K562 (cell line): ENCODE measurements at regions not wholly inside any gene's neighbourhood (a gene's known extent, or its start where the extent isn't known, plus 50 kb on each side); places are given as distances from the start of the nearest gene placed in this dataset.

Source experiments
- ATAC-seq: fragments of 200-7000 bp; cut with Tn5 transposase; 3 replicates; pipeline ENCODE4 v1.9.1; 2020; ENCODE audit warnings: moderate library complexity
- BruUV-seq: library from RNA; stranded (reverse); fragments of 400-500 nt; replicated peaks from 2 replicates; lab custom pipeline; 2021; lab: Mats Ljungman, UMichigan
- CTCF ChIA-PET: fragments of 300-600 bp; formaldehyde crosslinking; extraction: SDS; loops from one replicate; lab custom pipeline; 2021; ENCODE audit warnings: low intra/inter-chr PET ratio; lab: Yijun Ruan, JAX
- POLR2A ChIA-PET: fragments of 300-600, 350-650 bp; sonication (Branson Sonifier 250); formaldehyde crosslinking; extraction: SDS; loops from one replicate; lab custom pipeline; 2021; ENCODE audit warnings: antibody characterized with exemption, inconsistent platforms; lab: Yijun Ruan, JAX
- DNase-seq, 4 experiments: peaks; one replicate each; pipeline versions ENCODE4 v3.0.0 to v3.0.0-alpha.2; 2011 to 2018; ENCODE audit warnings: low spot score in 3 of 4, mixed read lengths in 3 of 4; ENCODE audit errors: extremely low read depth in 1 of 4
- FAIRE-seq: peaks from 2 replicates; lab custom pipeline; 2011; peaks lifted over from hg19 to GRCh38; lab: Jason Lieb, UNC
- H2AFZ ChIP-seq: 2 replicates; pipeline ENCODE4 v1.6.0; 2011; ENCODE audit warnings: low read depth, low read length, control low read depth, inconsistent platforms
- H3K27ac ChIP-seq: fragments of 200-600 bp; 3 replicates; pipeline ENCODE4 v1.8.0; 2011; ENCODE audit warnings: low read depth, mild to moderate bottlenecking, control low read depth, inconsistent platforms, low read length, moderate library complexity, mixed read lengths; ENCODE audit errors: extremely low read depth
- H3K27me3 ChIP-seq, 2 experiments: fragments of 300-600 bp in 1 of 2; 2 replicates in 1 of 2; 3 replicates in 1 of 2; pipeline versions ENCODE4 v1.6.0 to v1.8.0; 2011; ENCODE audit warnings: inconsistent platforms in 2 of 2, low read length in 2 of 2, mild to moderate bottlenecking in 1 of 2, mixed read lengths in 1 of 2, moderate library complexity in 1 of 2; ENCODE audit not compliant: control insufficient read depth in 2 of 2, insufficient read depth in 2 of 2
- H3K36me3 ChIP-seq: fragments of 300-600 bp; 3 replicates; pipeline ENCODE4 v1.8.0; 2011; ENCODE audit warnings: mild to moderate bottlenecking, low read length, inconsistent platforms; ENCODE audit not compliant: control insufficient read depth, insufficient read depth
- H3K4me1 ChIP-seq, 2 experiments: fragments of 200-600 bp in 1 of 2; replicated peaks in 1 of 2; 2 replicates in 1 of 2; 3 replicates in 1 of 2; pipeline versions ENCODE4 v1.5.1 to v1.8.0; 2011; ENCODE audit warnings: inconsistent platforms in 2 of 2, low read length in 2 of 2, mild to moderate bottlenecking in 1 of 2, mixed read lengths in 1 of 2, moderate library complexity in 1 of 2; ENCODE audit not compliant: control insufficient read depth in 2 of 2, insufficient read depth in 2 of 2
- H3K4me2 ChIP-seq: 2 replicates; pipeline ENCODE4 v1.6.1; 2011; ENCODE audit warnings: low read length, control low read depth, inconsistent platforms, mixed read lengths; ENCODE audit not compliant: insufficient read depth
- H3K4me3 ChIP-seq: fragments of 200-600 bp; sonication (generic), shearing (Covaris generic); 2 replicates; pipeline ENCODE4 v1.5.1; 2016; ENCODE audit warnings: control low read depth, inconsistent platforms
- H3K79me2 ChIP-seq: fragments of 200-600 bp; 3 replicates; pipeline ENCODE4 v1.8.0; 2011; ENCODE audit warnings: low read length, inconsistent platforms; ENCODE audit not compliant: control insufficient read depth, insufficient read depth
- H3K9ac ChIP-seq, 2 experiments: 2 replicates each; pipeline versions ENCODE4 v1.6.0 to v1.6.1; 2011; ENCODE audit warnings: low read depth in 2 of 2, low read length in 2 of 2, control low read depth in 1 of 2, inconsistent platforms in 1 of 2, mild to moderate bottlenecking in 1 of 2, mixed read lengths in 1 of 2; ENCODE audit not compliant: insufficient read depth in 1 of 2
- H3K9me1 ChIP-seq: one replicate; pipeline ENCODE4 v1.6.0; 2011; ENCODE audit warnings: inconsistent platforms, mild to moderate bottlenecking, low read length, moderate library complexity; ENCODE audit not compliant: control insufficient read depth, insufficient read depth
- H3K9me3 ChIP-seq: replicated peaks from 2 replicates; pipeline ENCODE4 v1.5.1; 2011; ENCODE audit warnings: low read depth, low read length, inconsistent platforms; ENCODE audit not compliant: control insufficient read depth, insufficient read depth
- H4K20me1 ChIP-seq: replicated peaks from 2 replicates; pipeline ENCODE4 v1.6.1; 2011; ENCODE audit warnings: low read length, inconsistent platforms, mixed read lengths; ENCODE audit not compliant: control insufficient read depth, insufficient read depth
- BACH1 ChIP-seq: fragments of 200-800 bp; sonication (Bioruptor generic); IDR thresholded peaks from 2 replicates; pipeline ENCODE4 v1.6.1; 2016; ENCODE audit warnings: missing genetic modification characterization, missing compliant biosample characterization
- BHLHE40 ChIP-seq: IDR thresholded peaks from 2 replicates; pipeline ENCODE4 v1.6.1; 2011; ENCODE audit warnings: low read length, improper control_type of control experiment
- HSF4 ChIP-seq: fragments of 250-450 bp; sonication (Bioruptor Pico); IDR thresholded peaks from 2 replicates; pipeline ENCODE4 v2.1.2; 2022; ENCODE audit warnings: mild to moderate bottlenecking, moderate library complexity, borderline replicate concordance
- RBM25 ChIP-seq: fragments of 200-400 bp; formaldehyde crosslinking; IDR thresholded peaks from 2 replicates; pipeline ENCODE4 v1.6.1; 2018; ENCODE audit warnings: low read length, low read depth, moderate library complexity; ENCODE audit not compliant: severe bottlenecking
- RBM39 ChIP-seq: fragments of 200-400 bp; formaldehyde crosslinking; optimal IDR thresholded peaks from 2 replicates; pipeline ENCODE3; 2018; ENCODE audit warnings: low read depth, low read length
- ZBTB49 ChIP-seq: sonication (generic); formaldehyde crosslinking; IDR thresholded peaks from 2 replicates; pipeline ENCODE4 v1.8.0; 2022; ENCODE audit warnings: missing genetic modification reagents, mild to moderate bottlenecking, borderline replicate concordance
- WGBS: fragments of 100-300 bp; shearing (Covaris generic); methylation state at CpG from one replicate; pipeline ENCODE4 v1.1.6; 2016; ENCODE audit warnings: low coverage, mixed read lengths; ENCODE audit not compliant: insufficient coverage; ENCODE audit errors: missing lambda C conversion rate; 5-methylcytosine and 5-hydroxymethylcytosine counted together
- in situ Hi-C: fragments of 300-500 bp; cut with MboI; formaldehyde crosslinking; loops from 4 replicates; pipeline ENCODE4 v1.15.0; 2018; ENCODE audit warnings: inconsistent platforms, mixed read lengths
- intact Hi-C: fragments of 100-400 bp; cut with micrococcal nuclease; formaldehyde crosslinking; loops from 2 replicates; pipeline ENCODE4 v1.14.2; 2022

GRCh38 chr6:72476051-72476450 is 145.8 kb upstream of the KCNQ5 start (continued):
- TF ChIP-seq BHLHE40 (no peak), RBM25 (no peak), BACH1 (tag) (no peak), RBM39 (no peak), HSF4 (CRISPR knock-in tag) (no peak)

GRCh38 chr6:72476646-72477045 is 145.2 kb upstream of the KCNQ5 start:
- H3K4me1 ChIP-seq: no peaks in the 10 kb centered on the region; a peak in 1 of 5 replicates
- H3K9me1 ChIP-seq: no peaks in the 10 kb centered on the region
- H2AFZ ChIP-seq: no peak overlapping the region
- no peak overlapping the region for H3K27ac ChIP-seq
- FAIRE-seq: no peak
- ChIA-PET POLR2A (interaction anchor here (0.7 to 1.3 kb wide), 2 partner anchors 10 to 565 kb away, joined by 3 read pairs; no protein-coding TSS in a partner anchor), CTCF (no interaction called here)
- BruUV-seq: no TSS peak
- DNase-seq: no peak
- 65% methylated on average over 6 of the region's 6 CpGs for WGBS
- intact Hi-C loops (no loop called here), in situ Hi-C loops (no loop called here)
- H3K4me3 ChIP-seq: no peak overlapping the region
- H3K79me2 ChIP-seq: no peaks in the 10 kb centered on the region
- no peaks in the 10 kb centered on the region for H4K20me1 ChIP-seq
- H3K4me2 ChIP-seq: no peak overlapping the region
- ATAC-seq: no peak
- H3K27me3 ChIP-seq: no peaks in the 10 kb centered on the region
- no peak for TF ChIP-seq ZBTB49 (CRISPR knock-in tag)
- H3K9me3 ChIP-seq: no peaks in the 10 kb centered on the region
- no peaks in the 10 kb centered on the region for H3K36me3 ChIP-seq
- H3K9ac ChIP-seq: no peak overlapping the region; a peak in 1 of 4 replicates
